HG03558 (cell line): ENCODE measurements at regions not wholly inside any gene's neighbourhood (a gene's known extent, or its start where the extent isn't known, plus 50 kb on each side); places are given as distances from the start of the nearest gene placed in this dataset.

Experiments
- ATAC-seq: cut with Tn5 transposase; IDR thresholded peaks from one replicate; pipeline ENCODE4 v1.9.1; 2021; ENCODE audit warnings: moderate number of reproducible peaks; ENCODE audit not compliant: unreplicated experiment; ENCODE audit errors: extremely low read depth

- no peak for ATAC-seq
Measured at GRCh38 chr2:128836559-128837100, 518.0 kb upstream of the HS6ST1 start.

DNA sequence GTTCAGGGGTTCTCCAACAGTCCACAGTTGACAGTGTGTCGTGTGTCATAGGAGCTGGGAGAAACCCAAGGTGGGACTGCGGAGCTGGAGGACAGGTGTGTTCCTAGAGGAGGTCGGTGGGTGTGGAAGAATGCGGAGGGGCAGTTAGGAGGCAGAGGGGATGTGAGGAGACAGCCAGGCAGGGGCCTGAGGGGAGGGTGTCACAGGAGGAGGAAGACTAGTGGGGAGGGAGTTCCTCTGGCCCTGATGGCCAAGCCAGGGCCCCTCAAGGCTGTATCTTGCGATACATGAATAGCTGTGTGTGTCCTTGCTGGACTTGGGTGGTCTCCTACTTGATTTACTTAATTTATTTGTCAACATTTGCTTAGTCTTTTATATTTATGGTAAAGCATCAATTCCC is 519.6 kb upstream of the HS6ST1 start:
- no peak for ATAC-seq

DNA sequence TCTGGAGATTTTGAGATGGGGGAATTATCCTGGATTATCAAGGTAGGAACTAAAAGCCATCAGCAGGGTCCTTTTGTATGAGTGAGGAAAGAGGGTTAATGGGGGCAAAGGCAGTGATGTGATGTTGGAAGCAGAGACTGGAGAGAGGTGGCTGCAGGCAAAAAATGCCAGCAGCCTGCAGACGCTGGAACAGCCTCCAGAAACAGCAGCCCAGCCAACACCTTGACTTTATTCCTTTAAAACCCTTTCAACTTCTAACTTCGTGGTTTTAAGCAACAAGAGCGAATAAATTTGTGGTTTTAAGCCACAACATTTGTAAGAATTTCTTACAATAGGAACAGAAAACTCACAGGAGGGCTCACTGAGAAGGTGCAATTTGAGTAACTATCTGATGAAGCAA is 523.1 kb upstream of the HS6ST1 start:
- ATAC-seq, result no peak

- ATAC-seq, result no peak
Measured at GRCh38 chr2:128867311-128867710, 548.6 kb upstream of the HS6ST1 start.

DNA sequence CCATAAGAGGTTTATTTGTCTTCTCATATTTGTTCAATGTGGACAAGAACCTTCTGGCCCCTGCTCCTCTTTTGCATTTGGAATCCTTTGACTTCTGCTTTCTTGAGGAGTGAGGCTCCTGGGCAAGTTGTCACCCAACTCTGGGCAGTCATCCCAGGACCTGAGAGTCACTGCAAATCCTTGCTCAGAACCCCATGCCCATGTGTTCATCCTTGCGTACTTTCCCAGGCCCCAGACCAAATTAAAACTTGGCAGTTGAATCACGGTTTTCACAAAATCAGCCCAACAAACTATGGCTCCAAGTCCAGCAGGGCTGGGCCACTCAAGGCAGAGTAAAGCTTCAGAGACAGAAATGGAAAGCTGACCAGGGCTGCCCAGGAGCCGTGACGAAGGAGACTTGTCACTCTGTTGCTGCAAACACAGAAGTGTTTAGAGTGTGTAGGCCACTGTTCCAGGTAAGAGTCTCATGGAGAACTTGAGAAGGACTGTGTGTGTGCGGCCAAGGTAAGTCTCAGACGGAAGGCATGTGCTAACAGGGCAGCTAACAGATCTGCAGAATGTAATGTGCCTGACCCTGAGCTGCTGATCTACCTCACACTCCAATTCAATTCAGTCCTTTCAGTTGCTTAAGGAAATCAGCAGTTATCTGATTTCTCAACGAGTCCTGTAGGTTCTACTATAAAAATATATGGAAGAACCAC is 549.4 kb upstream of the HS6ST1 start:
- no peak for ATAC-seq

- no peak for ATAC-seq
Measured at GRCh38 chr2:128868686-128869551, 550.3 kb upstream of the HS6ST1 start.

DNA sequence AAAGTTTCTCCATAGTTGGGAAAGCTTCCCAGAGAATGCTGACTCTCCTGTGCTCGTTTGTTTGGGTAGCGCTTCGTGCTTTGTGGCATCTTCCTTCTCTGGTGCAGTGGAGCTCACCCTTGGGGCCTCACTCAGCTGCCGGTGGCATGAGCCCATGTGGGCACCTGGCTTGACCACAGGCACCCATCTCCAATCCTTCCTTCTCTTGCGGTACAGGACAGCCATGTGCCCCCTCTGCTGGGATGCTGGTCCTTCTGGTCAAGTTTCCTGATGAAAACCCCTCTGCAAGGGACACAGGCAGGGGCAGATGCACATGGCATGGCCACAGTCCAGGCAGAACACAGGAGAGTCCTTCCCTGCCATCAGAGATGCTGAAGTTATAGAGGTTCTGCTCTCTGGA is 555.9 kb upstream of the HS6ST1 start:
- ATAC-seq, result no peak

GRCh38 chr2:128876986-128877983 is 558.6 kb upstream of the HS6ST1 start:
- no peak for ATAC-seq

DNA sequence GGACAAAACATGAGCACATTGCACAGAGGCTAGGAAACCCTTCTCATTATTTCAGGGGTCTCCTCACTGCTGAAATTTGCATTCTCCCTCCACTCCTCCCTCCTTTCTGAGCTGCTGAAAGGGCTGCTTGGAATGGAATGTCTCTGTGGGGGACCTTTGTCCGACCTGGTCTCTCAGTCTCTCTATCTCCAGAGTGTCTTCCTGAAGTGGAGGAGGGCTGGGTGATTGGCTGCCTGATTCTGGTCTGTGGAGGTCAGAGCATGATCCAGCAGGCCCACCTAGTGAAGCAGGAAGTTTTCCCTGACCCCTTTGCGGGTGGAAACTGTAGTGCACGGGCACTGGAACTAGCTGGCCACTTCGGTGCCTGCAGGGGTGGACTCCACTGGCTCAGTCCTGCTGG is 560.5 kb upstream of the HS6ST1 start:
- ATAC-seq, result no peak

DNA sequence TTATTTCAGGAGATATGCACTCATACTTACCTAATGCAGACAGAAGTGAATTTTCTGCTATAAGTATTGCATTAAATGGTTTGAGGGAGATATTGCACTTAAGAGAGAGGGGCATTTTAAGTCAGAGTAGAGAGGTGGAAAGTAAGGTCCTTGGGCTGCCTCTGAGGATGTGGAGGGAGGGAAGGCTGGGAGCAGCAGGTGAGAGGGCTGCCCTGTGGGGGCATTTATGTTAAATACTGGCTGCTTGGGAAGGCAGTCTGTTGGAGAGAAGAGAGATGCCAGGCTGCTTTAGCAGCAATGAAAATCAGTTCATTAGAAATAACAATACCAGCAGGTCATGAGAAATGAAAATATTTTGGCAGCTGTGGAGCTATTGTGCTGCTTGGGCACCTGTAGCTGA is 576.2 kb upstream of the HS6ST1 start:
- ATAC-seq, result no peak

DNA sequence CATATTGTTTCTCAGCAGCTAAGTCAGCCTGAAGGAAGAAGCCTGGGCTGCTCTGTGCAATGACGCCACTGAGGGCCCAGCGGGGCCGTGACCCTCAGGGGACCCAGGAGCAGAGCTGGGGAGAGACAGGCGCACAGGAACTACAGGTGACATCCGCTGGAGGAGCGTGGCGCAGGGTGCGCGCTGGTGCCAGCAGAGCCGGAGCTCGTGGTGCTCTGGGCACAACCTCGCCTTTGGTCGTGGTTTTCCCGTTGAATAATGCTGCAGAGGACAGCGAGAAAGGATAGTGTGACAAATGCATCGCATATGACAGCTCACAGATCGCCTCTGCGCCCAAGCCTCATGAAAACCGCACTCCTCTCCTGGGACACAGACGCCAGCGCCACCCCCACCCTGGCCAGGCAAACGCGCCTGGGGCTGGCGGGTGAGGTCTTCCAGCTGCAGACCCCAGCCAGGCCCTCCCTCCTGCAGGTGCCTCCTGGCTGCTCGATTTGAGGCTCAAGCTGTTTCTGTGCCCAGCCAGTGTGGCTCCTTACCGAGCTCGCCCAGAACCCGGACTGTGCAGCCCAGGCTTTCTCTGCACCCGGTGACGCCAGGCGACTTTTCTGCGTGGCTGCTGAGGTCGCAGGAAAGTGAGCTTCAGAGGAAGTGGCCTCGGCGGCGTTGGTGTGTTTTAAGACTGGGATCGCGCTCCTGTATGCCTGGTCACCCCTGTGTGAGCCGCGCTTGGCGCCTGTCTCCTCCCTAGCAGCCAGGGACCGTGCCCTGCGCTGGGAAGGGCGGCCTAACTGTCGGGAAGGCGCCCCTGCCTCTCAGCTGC is 583.1 kb upstream of the HS6ST1 start:
- no peak for ATAC-seq

- no peak for ATAC-seq
Measured at GRCh38 chr2:128903637-128904036, 585.0 kb upstream of the HS6ST1 start.

DNA sequence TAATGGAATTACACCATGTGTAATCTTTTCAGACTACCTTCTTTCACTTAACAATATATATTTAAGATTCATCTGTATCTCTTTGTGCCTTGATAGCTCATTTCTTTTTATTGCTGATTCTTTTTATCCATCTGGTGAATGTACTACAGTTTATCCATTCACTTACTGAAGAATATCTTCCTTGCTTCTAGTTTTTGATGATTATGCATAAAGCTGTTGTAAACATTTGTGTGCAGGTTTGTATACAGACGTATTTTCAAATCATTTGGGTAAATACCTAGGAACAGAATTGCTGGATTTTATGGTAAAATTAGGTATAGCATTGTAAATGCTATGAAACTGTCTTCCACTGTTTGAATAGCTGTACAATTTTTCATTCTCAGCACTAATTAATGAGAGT is 592.6 kb upstream of the HS6ST1 start:
- ATAC-seq, result no peak

DNA sequence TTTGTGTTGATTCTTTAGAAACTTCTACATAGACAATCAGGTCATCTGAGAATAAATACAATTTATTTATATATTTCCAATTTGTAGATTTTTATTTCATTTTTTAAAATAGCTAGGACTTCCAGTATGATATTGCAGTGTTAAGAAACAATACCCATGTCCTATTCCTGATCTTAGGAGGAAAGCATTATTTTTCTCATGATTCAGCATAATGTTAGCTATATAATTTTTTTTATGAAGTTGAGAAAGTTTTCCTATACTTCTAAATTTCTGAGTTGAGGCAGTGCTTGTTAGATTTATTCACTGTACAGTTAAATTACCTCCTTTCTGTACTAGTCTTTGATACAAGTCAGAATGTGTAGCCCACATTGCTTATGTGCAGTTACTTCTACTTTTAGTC is 595.7 kb upstream of the HS6ST1 start:
- ATAC-seq, result no peak

DNA sequence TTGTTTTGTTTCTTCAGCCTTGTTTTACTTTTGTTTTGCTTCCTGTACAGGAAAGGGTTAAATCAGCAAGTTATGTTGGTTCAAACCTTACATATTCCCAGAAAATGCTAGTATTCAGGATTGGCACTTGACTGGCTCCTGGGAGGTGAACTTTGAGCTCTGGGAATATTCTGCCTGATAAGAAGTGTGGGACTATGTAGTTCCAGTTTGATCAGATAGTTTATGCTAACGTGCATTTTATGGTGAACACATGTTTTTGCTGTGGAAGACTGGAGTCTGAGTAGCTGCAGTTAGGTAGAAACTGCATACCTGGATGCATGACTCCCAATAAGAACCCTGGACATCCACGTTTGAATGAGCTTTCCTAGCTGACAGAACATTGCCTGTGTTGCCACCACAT is 603.1 kb upstream of the HS6ST1 start:
- ATAC-seq, result no peak

DNA sequence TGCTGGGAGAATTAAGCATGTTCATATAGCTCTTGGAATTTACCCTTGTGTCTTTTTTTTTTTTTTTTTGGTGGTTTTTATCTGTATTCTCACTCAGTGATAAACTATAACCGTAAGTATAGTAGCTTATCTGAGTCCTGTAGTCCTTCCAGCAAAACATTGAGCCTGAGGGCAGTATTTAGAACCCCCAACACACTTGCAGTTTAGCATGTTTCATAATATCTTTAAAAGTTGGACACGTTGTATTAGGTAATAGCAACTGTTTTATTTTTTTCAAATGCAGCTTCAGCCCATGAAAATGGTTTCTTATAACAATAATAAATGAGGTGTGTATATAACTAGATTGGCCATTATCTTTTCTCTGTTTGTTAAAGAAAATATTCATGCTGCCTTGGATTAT is 603.5 kb upstream of the HS6ST1 start:
- no peak for ATAC-seq

- ATAC-seq, result no peak
Measured at GRCh38 chr2:128925631-128926030, 607.0 kb upstream of the HS6ST1 start.

GRCh38 chr2:128930101-128930500 is 611.4 kb upstream of the HS6ST1 start:
- no peak for ATAC-seq

GRCh38 chr2:128940378-128940777 is 621.7 kb upstream of the HS6ST1 start:
- no peak for ATAC-seq
